ENCODE measurements at regions not wholly inside any gene's neighbourhood (a gene's known extent, or its start where the extent isn't known, plus 50 kb on each side); places are given as distances from the start of the nearest gene placed in this dataset.

DNA sequence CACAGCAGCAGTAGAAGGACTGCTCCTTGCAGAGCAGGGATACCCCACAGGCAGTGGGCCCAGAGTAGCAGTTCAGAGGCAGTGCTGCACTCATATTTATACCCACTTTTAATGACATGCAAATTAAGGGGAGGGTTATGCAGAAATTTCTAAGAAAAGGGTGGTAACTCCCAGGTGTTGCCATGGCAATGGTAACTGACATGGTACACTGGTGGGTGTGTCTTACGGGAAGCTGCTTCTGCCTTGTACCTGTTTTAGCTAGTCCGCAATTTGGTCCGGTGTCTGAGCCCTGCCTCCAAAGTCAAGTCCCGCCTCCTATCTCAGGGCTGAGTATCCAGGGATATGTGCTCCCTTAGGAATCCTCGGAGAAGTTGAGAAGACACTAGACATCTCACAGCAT lies 79.2 kb upstream of the UQCRFS1 start:
- DNase-seq (ENCODE audit: low read depth, low spot score) (no peak), FAIRE-seq (no peak)
- no peaks in the 10 kb centered on the region for H3K9me1 ChIP-seq (ENCODE audit: control insufficient read depth, extremely low read depth, insufficient read depth, low read length)
- dilution Hi-C loops (cut with MboI; ENCODE audit: extremely low pct_ligation_motif_present, low sequenced_read_pairs) = no loop called here
- no peak overlapping the region for H3K9ac ChIP-seq (ENCODE audit: control insufficient read depth, extremely low read depth, insufficient read depth, low read length)
- TF ChIP-seq EZH2 (IDR thresholded peaks at IDR 0.05; ENCODE audit: low read length) = no peak
- TF ChIP-seq, protein P1, sequence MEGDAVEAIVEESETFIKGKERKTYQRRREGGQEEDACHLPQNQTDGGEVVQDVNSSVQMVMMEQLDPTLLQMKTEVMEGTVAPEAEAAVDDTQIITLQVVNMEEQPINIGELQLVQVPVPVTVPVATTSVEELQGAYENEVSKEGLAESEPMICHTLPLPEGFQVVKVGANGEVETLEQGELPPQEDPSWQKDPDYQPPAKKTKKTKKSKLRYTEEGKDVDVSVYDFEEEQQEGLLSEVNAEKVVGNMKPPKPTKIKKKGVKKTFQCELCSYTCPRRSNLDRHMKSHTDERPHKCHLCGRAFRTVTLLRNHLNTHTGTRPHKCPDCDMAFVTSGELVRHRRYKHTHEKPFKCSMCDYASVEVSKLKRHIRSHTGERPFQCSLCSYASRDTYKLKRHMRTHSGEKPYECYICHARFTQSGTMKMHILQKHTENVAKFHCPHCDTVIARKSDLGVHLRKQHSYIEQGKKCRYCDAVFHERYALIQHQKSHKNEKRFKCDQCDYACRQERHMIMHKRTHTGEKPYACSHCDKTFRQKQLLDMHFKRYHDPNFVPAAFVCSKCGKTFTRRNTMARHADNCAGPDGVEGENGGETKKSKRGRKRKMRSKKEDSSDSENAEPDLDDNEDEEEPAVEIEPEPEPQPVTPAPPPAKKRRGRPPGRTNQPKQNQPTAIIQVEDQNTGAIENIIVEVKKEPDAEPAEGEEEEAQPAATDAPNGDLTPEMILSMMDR (optimal IDR thresholded peaks at IDR 0.05 in 1 of 3, IDR thresholded peaks at IDR 0.05 in 1 of 3, conservative IDR thresholded peaks at IDR 0.05 in 1 of 3; ENCODE audit: extremely low read depth in 1 of 3, insufficient read depth in 2 of 3, low read length in 3 of 3) = no peak
- no peak overlapping the region for H3K4me3 ChIP-seq (ENCODE audit: control insufficient read depth in 2 of 3, extremely low read depth in 1 of 3, insufficient read depth in 2 of 3, low read depth in 1 of 3, low read length in 3 of 3)
- no peaks in the 10 kb centered on the region for H4K20me1 ChIP-seq (ENCODE audit: control insufficient read depth, extremely low read depth, insufficient read depth, low read length)
- peaks cover 6% of the 10 kb centered on the region for H3K9me3 ChIP-seq (ENCODE audit: control insufficient read depth, low read depth, low read length)
- H3K4me2 ChIP-seq (ENCODE audit: control insufficient read depth, extremely low read depth, insufficient read depth, low read depth, low read length) = no peak overlapping the region
- H3K79me2 ChIP-seq (ENCODE audit: control insufficient read depth, insufficient read depth, low read length) = no peaks in the 10 kb centered on the region
- no peaks in the 10 kb centered on the region for H3K36me3 ChIP-seq (ENCODE audit: control insufficient read depth in 2 of 2, extremely low read depth in 1 of 2, insufficient read depth in 2 of 2, low read length in 2 of 2)
- H3K4me1 ChIP-seq (ENCODE audit: control insufficient read depth, extremely low read depth, insufficient read depth, low read length) = no peaks in the 10 kb centered on the region
- no peaks in the 10 kb centered on the region for H3K27me3 ChIP-seq (ENCODE audit: control insufficient read depth, extremely low read depth, insufficient read depth, low read length)
- no peak overlapping the region for H3K27ac ChIP-seq (ENCODE audit: control insufficient read depth, insufficient read depth, low read length)
- no peak overlapping the region for H2AFZ ChIP-seq (ENCODE audit: control insufficient read depth, low read length)

DNA sequence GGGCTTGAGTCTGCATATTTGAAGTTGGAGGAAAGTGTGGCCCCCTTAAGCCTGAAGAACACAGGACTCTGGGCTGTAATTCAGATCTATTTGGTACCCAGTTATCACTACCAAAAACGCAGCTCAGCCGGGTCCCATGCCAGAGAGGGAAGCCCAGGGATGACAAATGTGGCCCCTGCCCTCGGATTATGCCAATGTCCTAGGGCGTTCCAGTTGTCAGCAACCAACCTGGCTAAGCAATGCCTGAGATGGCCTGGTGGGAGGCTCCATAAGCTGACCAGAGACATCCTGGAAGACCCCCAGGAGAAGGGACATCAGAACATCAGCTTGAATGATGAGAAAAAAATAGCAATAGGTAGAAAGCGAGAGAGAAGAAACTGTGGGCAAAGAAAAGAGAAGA lies 79.6 kb upstream of the UQCRFS1 start:
- Histone ChIP-seq H4K20me1 (ENCODE audit: control insufficient read depth, extremely low read depth, insufficient read depth, low read length) (no peaks in the 10 kb centered on the region), H2AFZ (ENCODE audit: control insufficient read depth, low read length) (no peak overlapping the region), H3K36me3 (ENCODE audit: control insufficient read depth in 2 of 2, extremely low read depth in 1 of 2, insufficient read depth in 2 of 2, low read length in 2 of 2) (no peaks in the 10 kb centered on the region), H3K4me3 (ENCODE audit: control insufficient read depth in 2 of 3, extremely low read depth in 1 of 3, insufficient read depth in 2 of 3, low read depth in 1 of 3, low read length in 3 of 3) (no peak overlapping the region), H3K9ac (ENCODE audit: control insufficient read depth, extremely low read depth, insufficient read depth, low read length) (no peak overlapping the region), H3K27ac (ENCODE audit: control insufficient read depth, insufficient read depth, low read length) (no peak overlapping the region), H3K9me3 (ENCODE audit: control insufficient read depth, low read depth, low read length) (peaks cover 6% of the 10 kb centered on the region), H3K4me2 (ENCODE audit: control insufficient read depth, extremely low read depth, insufficient read depth, low read depth, low read length) (no peak overlapping the region), H3K9me1 (ENCODE audit: control insufficient read depth, extremely low read depth, insufficient read depth, low read length) (no peaks in the 10 kb centered on the region), H3K79me2 (ENCODE audit: control insufficient read depth, insufficient read depth, low read length) (no peaks in the 10 kb centered on the region), H3K27me3 (ENCODE audit: control insufficient read depth, extremely low read depth, insufficient read depth, low read length) (no peaks in the 10 kb centered on the region), H3K4me1 (ENCODE audit: control insufficient read depth, extremely low read depth, insufficient read depth, low read length) (no peaks in the 10 kb centered on the region)
- FAIRE-seq = no peak
- DNase-seq (ENCODE audit: low read depth, low spot score) = no peak
- dilution Hi-C loops (cut with MboI; ENCODE audit: extremely low pct_ligation_motif_present, low sequenced_read_pairs) = no loop called here
- no peak for TF ChIP-seq EZH2 (IDR thresholded peaks at IDR 0.05; ENCODE audit: low read length)
- TF ChIP-seq, protein P1 (optimal IDR thresholded peaks at IDR 0.05 in 1 of 3, IDR thresholded peaks at IDR 0.05 in 1 of 3, conservative IDR thresholded peaks at IDR 0.05 in 1 of 3; ENCODE audit: extremely low read depth in 1 of 3, insufficient read depth in 2 of 3, low read length in 3 of 3) = no peak

Measured in keratinocyte (primary cell).